ENCODE measurements at regions not wholly inside any gene's neighbourhood (a gene's known extent, or its start where the extent isn't known, plus 50 kb on each side); places are given as distances from the start of the nearest gene placed in this dataset.

GRCh38 chr21:14713109-14713508 lies 167.0 kb upstream of the SAMSN1 start:
- Histone ChIP-seq H3K4me3 (no peak overlapping the region), H3K27ac (no peak overlapping the region)
- no peak for DNase-seq (ENCODE audit: low spot score)
- no peak for TF ChIP-seq CTCF (IDR thresholded peaks at IDR 0.05)

DNA sequence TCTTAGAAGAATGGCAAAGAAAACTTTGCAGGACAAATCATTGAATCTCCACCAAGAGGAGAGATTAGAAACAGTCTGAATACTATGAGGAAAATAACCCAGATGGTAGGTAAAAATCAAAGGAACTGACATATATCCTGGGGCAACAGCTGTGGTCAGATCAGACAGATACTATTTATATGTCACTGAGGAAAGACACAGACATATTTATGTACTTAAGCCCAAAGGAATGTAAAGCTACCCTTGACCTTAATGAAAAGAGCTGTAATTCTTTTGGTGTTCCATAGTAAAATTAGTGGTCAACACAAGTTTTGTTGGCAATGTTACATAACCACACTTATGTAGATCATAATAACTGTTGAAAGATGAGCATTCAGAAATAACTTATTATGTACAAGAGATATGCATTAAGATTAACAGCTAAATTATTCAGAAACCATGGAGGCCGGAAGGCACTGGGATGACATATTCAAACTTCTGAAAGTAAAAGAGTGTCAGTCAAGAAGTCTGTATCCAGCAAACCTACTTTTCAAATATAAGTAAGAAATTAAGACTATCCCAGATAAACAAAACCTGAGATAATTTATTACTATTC lies 166.1 kb upstream of the SAMSN1 start:
- H3K27ac ChIP-seq = no peak overlapping the region
- no peak for TF ChIP-seq CTCF (IDR thresholded peaks at IDR 0.05)

GRCh38 chr21:14711287-14711686 lies 165.2 kb upstream of the SAMSN1 start:
- Histone ChIP-seq H3K27ac (no peak overlapping the region), H3K4me3 (no peak overlapping the region)
- no peak for TF ChIP-seq CTCF (IDR thresholded peaks at IDR 0.05)
- no peak for DNase-seq (ENCODE audit: low spot score)

More for the DNA sequence above, 166.1 kb upstream of the SAMSN1 start:
- DNase-seq (ENCODE audit: low spot score) = no peak
- H3K4me3 ChIP-seq = no peak overlapping the region

DNA sequence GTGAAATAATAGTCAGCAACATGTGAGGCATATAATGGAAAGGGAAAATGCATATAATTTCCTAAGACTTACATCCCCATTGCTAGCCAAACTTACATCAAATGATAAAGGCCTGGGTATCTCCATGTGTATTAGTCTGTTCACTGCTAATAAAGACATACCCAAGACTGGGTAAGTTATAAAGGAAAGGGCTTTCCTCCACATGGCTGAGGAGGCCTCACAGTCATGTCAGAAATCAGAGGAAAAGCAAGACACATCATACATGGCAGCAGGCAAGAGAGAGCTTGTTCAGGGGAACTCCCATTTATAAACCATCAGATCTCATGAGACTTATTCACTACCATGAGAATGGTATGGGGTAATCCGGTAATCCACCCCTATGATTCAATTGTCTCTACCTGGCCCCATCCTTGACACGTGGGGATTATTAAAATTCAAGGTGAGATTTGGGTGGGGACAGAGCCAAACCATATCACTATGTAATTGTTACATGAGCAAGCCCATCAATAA lies 161.5 kb upstream of the SAMSN1 start:
- H3K4me3 ChIP-seq = no peak overlapping the region
- DNase-seq (ENCODE audit: low spot score) = no peak
- H3K27ac ChIP-seq = no peak overlapping the region
- no peak for TF ChIP-seq CTCF (IDR thresholded peaks at IDR 0.05)

- no peak for DNase-seq (ENCODE audit: low spot score)
- no peak overlapping the region for H3K27ac ChIP-seq
- TF ChIP-seq CTCF (IDR thresholded peaks at IDR 0.05) = no peak
- H3K4me3 ChIP-seq = no peak overlapping the region
Observed at GRCh38 chr21:14706712-14707510, 160.8 kb upstream of the SAMSN1 start.

DNA sequence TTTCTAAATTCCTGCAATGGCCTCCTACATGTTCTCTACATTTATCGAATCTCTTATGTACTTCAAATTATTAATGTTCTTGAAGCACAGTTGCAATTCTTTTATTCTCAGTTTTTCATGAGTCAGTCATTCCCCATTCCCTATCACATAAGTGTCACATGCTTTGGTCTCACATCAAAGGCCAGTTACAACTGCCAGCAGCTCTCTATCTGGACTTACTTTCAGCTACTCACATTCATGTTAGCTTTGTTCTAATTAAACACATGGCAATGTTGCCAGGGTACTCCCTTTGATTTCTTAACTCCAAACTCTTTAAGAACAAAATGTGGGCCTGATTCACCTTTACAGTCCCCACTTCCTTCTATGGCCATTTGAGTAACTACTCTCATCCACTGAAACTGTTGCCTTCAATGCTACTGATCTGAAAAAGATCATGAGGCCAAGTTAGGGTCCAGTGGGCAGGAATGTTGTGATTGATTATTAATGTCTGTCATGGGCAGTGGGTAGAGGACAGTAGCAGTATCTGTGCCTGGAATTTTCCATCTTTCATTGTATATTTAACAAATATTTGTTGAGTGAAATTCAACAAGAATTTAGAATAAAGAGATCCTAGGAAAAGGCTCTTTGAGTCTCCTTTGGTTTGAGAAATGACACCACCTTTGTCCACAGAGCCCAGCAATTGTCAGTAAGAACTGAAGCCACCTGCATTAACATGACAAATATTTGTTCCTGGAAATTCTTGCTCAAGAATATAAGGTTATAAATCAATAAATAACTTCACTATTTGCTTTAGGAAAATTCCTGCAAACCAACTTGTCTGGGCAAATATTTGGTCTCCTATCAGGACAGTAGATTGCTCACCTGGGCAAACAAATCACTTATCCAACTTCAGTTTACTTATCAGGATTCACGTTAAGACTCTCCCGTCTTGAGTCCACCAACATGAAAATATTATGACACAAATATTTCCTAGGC lies 153.6 kb upstream of the SAMSN1 start:
- TF ChIP-seq CTCF (IDR thresholded peaks at IDR 0.05) = no peak
- Histone ChIP-seq H3K4me3 (no peak overlapping the region), H3K27ac (no peak overlapping the region)
- DNase-seq (ENCODE audit: low spot score) = no peak

All from coronary artery (tissue), 2 donors.